Iris pigment epithelial cell (primary cell): ENCODE measurements at regions not wholly inside any gene's neighbourhood (a gene's known extent, or its start where the extent isn't known, plus 50 kb on each side); places are given as distances from the start of the nearest gene placed in this dataset.
"Not testable (repeated sequence)": the region's sequence is repeated elsewhere in the genome, so short reads cannot be mapped to it uniquely, and the experiment has no call there.

Experiments
- DNase-seq: peaks from one replicate; pipeline ENCODE4 v3.0.0-alpha.2; 2011; ENCODE audit warnings: low read depth

DNA sequence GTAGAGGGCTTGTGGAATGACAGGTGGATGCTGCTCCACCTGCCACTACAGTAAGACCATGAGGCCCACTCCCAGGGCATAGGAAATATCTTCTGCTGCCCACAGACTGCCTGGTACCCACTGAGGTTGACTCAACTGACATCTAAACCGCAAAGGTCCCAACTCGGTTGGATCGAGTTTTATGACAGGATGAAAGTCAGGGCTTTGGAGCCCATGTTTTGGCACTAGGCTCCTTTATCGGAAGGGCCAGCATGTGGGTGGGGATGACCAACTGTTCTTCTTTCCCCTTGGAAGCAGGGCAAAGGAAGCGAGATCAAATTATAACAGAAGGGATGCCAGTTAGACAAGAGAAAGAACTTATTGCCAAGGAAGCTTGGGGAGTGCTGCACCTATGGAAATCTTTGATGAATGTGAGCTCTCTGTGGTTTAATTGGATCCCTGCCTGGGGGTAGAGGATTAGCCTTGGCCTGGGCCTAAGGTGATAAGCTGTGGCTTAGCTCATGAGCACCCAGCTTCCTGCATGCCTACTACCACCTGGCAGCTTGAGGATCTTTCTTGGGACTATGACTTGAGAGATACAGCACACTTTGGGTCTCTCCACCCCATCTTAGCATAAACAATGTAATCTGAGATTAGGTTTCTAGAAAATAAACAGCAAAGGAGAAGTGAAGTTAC, 121.8 kb downstream of the KCNA5 start:
- no peak for DNase-seq

DNA sequence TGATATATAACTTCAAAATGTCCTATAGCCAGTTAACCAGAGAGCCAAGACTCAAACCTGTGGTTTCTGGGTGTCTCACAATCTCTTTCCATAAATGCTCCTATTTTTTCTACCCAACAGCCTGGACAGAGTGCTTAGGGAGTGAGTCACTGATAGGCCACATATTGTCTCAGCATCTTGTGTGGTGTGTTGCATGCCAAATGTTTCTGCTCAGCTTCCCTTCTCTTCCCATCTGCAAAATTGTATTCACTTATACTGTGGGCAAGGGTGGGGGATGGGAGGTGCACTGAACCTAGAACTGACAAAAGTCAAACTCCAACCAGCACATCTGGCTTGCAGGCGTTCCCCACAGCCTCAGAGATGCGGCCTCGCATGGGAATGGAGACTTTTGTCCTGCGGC, 123.3 kb downstream of the KCNA5 start:
- peak; percentile 64 for DNase-seq

DNA sequence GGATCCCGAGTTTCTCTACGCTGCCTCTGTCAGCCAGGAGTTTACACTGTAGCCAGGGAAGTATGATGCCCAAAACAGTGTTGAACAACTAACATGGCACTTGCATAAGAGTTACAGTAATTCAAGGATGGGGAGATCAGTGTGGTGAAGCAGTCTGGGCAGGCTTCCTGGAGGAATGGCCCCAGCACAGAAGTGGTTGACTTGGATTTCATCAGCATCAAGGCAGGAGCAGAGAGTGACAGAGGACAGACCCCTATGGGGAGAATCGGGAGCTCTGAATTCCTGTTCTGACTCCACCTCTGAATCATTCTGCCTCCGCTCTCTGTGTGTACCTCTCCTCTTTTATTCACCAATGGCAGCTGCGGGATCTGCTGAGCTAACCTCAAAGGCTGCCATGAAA, 124.5 kb downstream of the KCNA5 start:
- DNase-seq, result no peak

DNA sequence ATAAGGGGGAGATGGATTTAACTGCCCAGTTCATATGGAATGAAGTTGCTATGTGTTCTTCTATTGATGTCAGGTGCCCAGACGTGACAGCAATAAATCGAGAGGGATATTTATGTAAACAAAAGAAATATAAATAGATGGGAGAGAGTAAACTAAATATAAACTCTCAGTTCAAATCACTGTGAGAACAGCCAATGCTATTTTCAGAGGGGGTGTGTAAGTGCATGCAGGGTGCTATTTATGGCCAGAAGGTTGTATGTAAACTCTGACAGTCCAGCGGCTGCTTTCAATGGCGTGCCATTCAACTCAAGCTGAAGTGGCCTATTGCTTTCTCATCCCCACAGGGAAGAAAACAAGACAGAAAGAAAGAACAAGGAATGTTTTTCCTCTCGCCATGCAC, 127.2 kb downstream of the KCNA5 start:
- DNase-seq, result no peak

DNA sequence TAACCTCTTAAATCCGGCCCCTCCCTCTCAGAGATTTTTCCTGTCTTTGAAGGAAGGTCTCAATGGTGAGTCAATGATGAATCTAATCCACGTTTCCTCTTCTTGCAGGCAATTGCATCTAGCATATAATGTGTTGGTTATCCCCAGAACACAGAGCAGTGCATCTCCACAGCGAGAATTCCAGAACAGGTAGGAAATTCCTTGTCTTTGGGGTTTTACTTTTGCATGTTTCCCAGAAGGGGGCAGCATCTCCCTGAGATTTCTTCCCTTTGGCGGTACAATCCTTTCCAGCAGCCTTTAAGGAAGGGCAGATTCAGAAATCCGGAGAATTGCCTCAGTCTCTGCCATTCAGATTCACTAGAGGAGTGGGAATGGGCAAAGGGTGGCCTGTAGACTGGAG, 128.0 kb downstream of the KCNA5 start:
- peak; percentile 6 for DNase-seq

DNA sequence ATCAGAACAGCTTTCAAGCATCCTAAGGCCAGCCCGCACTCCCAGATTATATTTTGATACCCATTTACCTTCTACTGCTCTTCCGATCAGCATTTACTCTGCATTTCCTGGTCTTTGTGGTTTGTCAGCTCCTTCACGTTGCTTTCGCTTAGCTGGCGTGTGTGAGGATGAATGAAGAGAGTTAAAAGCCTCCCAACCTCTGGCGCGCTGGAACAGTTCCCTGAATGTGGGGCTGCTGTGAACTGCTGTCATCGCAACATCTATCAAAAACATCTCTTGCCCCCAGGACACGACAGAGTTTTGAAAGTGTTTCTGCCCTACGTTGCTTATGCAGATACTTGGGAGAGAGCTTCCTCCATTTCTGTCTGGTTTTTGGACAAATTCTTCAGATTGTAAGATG, 129.2 kb downstream of the KCNA5 start:
- no peak for DNase-seq

DNA sequence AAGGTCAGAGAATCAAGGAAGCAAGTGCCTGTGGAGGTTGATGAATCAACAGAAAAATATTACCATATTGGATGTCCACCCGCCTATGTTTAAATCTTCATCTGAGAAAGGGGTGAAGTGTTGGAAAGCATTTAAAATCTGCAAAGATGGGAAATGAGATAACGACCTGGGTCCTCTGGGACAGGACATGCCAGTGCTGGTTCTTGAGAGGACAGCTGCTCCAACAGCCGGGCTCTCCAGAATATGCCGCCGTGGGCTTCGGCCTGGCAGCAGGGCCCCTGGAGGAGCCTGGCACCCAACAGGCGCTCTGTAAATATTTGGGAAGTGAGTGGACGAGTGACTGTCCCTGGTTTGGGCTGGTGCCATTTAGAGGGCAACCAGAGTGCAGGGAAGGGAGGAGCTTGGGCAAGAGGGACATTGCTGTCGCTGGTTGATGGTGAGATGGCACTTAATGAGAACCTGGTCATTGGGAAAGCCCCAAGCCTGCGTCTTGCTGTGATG, 129.9 kb downstream of the KCNA5 start:
- DNase-seq, result no peak

DNA sequence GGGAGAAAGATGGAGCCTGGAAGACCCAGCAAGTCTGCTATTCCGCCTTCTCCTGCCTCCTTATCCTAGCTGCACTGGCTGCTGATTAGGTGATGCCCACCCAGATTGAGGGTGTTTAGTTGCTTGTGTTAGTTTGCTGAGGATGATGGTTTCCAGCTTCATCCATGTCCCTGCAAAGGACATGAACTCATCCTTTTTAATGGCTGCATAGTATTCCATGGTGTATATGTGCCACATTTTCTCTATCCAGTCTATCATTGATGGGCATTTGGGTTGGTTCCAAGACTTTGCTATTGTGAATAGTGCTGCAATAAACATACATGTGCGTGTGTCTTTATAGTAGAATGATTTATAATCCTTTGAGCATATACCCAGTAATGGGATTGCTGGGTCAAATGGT, 131.7 kb downstream of the KCNA5 start:
- not testable (repeated sequence) for DNase-seq

DNA sequence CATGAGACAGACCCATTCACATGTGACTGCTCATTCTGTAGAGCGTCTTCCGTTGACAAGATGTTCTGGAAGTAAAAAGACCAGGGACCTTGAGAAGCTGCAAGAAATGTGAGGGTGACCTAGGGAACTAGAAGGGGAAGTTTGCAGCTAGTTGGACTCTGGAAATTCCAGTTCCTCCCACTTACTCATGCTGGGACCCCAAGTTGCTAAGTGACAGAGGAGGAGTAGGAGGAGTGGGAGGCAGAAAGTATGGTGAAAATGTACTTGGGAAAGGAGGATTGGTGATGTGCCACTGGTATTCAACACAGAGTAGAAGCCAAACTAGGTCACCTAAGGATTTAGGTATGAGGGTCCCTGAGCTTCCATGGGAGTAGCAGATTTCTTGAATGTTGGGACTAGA, 132.4 kb downstream of the KCNA5 start:
- DNase-seq, result no peak

DNA sequence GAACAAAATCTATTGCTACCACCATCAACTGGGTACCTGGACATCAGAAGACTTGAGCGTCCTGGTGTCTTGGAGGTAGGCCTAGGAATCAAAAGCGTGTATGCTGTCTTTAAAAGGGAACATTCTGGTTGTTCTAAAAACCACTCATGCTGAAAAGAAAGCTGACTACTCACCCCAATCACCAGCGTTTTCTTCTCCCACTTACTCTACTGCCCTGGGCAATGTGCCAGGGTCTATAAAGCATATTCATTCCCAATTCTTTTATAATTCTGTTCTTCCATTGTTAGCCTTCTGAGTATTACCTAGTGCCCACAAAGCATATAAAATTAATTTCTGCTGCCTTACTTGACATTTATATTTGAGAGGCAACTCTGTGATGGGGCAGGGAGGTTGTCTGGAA, 133.4 kb downstream of the KCNA5 start:
- no peak for DNase-seq

DNA sequence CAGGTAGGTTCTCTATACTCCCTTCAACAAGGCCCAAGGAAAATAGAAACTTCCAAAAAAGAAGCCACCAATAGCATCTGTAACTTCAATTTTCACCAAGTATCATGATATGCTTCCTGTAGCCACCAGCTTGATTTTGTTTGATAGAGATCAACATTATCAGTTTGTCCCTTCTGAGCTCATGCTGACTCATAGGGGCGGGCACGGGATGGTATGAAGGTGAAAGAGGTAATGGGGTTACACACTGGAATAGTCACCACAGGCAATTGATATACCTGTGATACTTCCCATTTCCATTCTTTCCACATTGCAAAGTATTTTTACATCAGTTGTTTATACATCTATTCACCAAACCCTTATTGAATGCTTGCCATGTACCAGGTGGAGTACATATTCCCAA, 134.1 kb downstream of the KCNA5 start:
- DNase-seq, result no peak

DNA sequence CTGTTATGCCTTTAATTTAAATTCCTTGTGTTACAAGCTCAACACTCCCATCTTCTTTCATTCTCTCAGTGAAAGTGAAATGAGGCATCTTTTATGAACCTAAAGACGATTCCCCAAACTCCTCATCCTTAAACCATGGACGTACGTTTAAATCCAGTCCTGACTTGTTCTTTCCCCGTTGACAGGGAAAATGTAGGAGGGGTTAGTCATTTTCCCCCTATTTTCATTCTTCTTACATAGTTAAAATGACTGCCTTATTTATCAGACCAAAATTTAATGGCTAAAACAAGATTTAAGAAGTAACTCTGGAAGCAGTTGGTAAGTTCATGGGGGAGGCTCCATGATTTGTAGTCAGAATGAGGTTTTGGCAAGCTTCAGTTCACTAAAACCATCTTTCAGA, 134.9 kb downstream of the KCNA5 start:
- DNase-seq, result no peak

DNA sequence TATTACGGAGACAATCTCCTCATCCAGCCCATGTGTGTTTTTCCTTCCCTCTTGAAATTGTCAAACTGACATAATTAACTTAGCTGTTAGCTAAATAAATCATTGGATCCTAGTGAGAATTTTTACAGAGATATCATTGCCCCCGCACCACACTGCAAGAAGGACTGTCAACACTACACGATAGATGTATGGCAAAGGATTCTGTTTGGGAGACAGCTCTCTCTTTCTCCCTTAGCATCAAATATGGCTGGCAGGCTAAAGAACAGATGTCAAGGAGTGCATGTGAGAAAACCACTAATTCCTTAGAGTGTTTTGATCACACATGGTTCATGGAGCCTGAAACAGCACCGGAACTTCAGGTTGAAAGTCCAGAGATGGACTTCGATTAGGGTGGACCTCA, 136.8 kb downstream of the KCNA5 start:
- DNase-seq, result no peak

DNA sequence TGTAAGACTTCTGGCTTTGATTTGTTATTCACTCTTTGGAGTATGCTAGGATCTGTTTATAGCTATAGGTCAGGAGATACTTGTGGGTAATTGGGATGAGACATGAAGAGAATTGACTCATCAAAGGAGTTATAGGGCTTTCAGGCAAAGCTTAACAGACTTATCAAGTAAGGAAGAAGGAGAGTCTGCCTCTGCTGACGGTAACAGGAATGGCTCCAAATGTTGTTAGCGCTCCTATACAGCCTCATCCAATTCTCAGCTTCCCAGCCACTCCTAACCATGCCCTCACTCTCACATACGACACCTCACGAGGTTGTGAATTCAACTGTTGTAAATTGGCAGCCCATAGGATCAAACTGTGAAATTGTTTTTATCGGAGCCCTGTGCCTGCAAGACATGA, 140.5 kb downstream of the KCNA5 start:
- DNase-seq, result no peak

DNA sequence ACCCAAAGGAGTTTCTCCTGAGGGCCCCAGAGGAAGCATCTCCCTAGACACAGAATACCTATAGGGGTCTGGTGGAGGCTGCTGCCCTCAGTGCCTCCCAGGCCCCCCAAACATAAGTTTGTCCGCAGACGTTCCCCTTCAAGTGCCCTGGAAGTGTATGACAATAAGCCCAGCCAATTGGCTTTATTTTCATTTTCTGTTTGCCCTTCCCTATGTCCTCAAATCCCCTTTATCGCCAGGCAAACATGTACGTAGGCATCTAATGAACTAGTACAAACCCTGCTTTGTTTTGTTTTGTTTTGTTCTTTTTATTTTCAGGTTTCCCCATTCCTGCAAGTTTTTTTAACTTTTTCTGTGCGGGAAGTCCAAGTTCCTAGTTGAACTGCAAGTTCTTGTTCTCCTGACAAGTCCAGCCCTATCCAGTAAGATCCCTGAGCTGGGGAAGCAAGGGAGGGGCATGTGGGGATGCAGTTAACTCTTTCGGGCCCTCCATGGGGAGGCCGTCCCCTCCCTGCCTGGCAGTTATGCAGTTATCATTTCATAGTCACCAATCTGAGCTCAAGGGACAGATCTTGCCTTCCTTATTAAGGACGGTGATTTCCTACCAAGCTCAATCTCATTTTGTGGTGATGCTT, 141.9 kb downstream of the KCNA5 start:
- no peak for DNase-seq

DNA sequence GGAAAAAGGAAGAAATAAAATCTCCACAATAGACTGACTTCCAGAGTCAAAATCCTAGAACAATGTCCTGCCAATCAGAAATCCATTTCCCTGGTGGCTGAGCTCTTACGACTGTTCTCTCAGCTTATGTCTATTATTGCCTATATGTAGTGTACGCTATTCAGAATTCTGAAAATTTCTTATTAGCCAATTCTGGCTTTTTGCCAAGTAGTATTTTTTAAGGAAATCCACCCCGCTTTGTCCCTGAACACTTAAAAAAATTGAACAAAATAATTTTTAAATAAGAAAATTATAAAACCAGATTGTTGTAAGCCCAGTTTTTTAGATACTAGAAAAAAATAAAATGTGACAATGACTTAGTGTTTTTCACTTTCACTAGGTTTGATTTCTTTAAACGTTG, 143.0 kb downstream of the KCNA5 start:
- DNase-seq, result no peak

DNA sequence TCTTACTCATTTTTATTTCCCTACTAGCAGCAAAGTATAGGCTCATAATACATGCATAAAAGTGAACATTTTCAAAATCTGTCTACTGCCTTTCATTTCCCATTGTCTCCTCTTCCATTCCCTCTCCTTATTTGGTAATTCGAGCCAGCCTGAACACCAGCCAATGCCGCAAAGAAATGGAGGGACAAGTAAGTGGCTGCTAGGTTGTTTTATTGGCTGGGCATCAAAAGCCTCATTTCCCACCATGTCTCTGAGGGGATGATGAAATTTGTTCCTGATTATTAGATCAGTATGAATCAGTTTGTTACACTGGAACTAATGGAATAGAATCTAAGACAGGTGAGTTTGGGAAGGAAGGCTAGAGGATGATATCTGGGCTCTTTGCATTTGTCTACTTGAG, 143.5 kb downstream of the KCNA5 start:
- DNase-seq, result no peak

DNA sequence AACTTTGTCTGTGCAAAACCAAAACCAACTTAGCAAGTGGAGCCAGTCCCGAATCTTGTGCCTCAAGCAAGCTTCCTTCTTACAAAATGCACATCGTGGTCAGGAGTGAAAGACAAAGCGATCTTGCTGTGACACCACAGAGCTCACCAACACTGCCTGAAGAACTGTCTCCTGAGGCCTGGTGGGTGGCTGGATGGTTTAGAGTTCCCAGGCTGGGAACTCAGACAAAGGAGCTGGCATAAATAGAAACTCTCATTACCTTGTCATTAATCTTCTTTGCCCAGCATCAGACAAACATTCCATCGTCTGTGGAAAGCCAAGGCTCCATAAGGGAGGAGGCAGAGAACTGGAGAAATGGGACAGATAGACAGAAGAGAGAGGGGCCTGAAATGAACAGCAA, 144.8 kb downstream of the KCNA5 start:
- no peak for DNase-seq

DNA sequence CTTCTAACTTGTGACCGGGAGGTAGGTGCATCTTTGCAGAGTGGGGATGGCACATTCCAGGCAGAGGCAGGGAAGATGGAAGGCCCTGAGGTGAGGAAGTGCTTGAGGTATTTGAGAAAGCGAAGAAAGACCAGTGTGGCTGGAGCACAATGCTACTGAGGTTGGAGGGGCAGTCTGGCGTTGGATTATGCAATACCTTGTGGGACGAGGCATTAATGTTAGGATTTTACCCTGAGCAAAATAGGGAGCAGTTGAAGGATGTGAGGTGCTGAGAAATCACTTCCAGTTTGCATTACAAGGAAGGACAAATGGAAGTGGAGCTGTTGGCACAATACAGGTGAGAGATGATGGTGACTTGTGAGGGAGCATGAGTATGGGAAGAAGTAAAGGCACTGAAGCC, 145.5 kb downstream of the KCNA5 start:
- DNase-seq, result no peak

DNA sequence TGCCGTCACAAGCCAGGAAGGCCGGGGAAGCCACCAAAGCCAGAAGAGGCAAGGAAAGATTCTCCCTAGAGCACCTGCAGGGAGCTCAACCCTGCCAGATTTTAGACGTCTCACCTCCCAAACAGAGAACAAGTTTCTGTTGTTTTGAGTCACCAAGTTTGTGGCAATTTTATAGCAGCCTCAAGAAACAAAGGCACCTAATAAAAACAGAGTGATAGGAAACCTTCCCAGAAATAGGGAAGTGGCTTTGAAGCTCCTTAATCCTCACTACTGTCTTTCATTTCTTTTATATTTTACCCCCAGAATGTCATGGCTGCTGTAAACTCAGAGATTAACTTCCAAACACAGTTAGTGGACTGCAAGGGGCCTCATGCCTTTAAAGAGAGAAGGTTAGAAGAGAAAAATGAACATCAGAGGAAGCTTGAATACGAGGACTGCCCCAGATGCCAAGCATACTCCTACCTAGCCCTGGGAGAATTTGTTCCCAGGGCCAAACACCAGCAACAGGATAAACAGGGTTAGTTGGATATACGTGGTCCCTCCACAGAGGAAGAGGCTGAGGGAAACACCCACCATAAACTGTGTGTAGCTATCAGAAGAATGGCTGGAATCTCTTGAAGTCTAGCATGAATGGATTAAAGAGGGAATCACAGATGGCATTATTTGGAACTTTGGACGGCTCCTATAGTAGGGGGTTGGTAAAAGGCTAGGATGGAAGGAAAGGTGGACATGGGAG, 148.3 kb downstream of the KCNA5 start:
- no peak for DNase-seq

DNA sequence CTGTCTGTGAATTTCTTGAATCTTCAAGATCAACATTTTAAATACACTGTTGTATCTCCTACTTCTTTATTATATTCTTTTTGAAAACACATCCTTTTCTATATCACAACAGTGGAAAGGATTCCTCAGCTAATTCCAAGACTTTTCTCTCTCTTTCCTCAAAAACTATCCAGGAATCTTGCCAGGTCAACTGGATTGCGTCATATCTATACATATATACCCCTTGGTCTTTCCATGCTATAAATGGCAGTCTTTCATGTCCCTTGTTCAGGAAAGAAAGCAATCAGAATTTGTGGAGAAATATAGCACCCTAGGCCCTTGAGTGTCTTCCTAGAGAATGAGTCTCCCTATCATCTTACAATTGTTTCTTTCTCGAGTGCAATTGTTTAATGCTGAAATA, 149.0 kb downstream of the KCNA5 start:
- no peak for DNase-seq

DNA sequence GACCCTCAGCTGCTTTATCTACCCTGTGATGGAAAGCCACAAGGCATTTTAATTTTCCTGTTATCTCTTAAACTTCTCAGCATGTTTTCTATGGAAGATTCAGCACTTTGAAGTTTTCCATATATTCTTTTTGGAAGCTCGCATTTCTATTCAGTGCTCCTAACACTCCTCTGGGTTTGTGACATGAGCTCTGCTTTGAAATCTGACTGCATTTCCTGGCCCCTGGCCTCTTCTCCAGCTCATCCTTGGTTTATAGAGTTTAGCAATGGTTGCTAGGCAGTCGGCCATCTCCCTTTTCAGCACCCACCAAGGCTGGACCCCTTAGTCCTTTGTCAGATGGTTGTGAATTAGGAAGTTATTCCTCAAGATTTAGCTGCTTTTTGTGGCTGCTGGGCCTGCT, 150.6 kb downstream of the KCNA5 start:
- no peak for DNase-seq

DNA sequence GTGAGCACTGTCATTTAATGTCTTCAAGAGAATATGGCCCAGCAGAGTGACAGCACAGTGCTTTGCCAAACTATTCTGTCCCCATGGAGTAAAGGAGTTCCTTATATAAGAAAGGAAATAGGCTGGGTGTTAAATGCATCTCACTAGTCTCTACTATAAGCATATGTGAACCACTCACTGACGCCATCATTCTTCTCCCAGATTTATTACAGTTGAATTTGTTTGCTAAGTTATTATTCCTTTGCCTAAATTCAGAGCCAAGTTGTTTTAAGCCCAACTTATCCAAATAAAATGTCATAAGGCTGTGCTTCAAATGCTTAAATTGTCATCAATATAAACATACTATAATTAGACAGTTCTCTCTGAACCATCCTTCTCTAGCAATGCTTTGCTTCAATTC, 151.6 kb downstream of the KCNA5 start:
- no peak for DNase-seq
